ENCODE measurements at regions not wholly inside any gene's neighbourhood (a gene's known extent, or its start where the extent isn't known, plus 50 kb on each side); places are given as distances from the start of the nearest gene placed in this dataset.
A peak's percentile ranks its signal among the peaks of the same experiment; 100 is the strongest.

GRCh38 chr12:91785655-91786498 lies 359.8 kb downstream of the BTG1 start:
- in situ Hi-C loops (cut with HindIII; ENCODE audit: low pct_unique_long_range_greater_than_20kb, low sequenced_read_pairs) (no loop called here), intact Hi-C loops (cut with micrococcal nuclease; ENCODE audit: unreplicated experiment) (no loop called here)
- no TSS peak for BruUV-seq (replicated peaks)
- POLR2A ChIA-PET, result no interaction called here
- Histone ChIP-seq H3K4me1 (ENCODE audit: control insufficient read depth, insufficient read depth, low read length) (no peaks in the 10 kb centered on the region), H3K36me3 (ENCODE audit: control insufficient read depth, insufficient read depth, low read length) (no peaks in the 10 kb centered on the region), H3K27me3 (ENCODE audit: control insufficient read depth, insufficient read depth, low read length) (no peaks in the 10 kb centered on the region), H3K4me3 (ENCODE audit: low read depth in 2 of 2, low read length in 2 of 2) (no peak overlapping the region), H3K27ac (ENCODE audit: low read length) (no peak overlapping the region), H3K9me3 (ENCODE audit: control insufficient read depth, insufficient read depth, low read depth, low read length) (no peaks in the 10 kb centered on the region)
- CTCF ChIA-PET, result no interaction called here
- DNase-seq (ENCODE audit: low read depth, low spot score) (no peak), ATAC-seq (no peak)
- TF ChIP-seq TCF7L2 (IDR thresholded peaks at IDR 0.05; ENCODE audit: low read depth, low read length), result no peak
- TF ChIP-seq, protein P1, sequence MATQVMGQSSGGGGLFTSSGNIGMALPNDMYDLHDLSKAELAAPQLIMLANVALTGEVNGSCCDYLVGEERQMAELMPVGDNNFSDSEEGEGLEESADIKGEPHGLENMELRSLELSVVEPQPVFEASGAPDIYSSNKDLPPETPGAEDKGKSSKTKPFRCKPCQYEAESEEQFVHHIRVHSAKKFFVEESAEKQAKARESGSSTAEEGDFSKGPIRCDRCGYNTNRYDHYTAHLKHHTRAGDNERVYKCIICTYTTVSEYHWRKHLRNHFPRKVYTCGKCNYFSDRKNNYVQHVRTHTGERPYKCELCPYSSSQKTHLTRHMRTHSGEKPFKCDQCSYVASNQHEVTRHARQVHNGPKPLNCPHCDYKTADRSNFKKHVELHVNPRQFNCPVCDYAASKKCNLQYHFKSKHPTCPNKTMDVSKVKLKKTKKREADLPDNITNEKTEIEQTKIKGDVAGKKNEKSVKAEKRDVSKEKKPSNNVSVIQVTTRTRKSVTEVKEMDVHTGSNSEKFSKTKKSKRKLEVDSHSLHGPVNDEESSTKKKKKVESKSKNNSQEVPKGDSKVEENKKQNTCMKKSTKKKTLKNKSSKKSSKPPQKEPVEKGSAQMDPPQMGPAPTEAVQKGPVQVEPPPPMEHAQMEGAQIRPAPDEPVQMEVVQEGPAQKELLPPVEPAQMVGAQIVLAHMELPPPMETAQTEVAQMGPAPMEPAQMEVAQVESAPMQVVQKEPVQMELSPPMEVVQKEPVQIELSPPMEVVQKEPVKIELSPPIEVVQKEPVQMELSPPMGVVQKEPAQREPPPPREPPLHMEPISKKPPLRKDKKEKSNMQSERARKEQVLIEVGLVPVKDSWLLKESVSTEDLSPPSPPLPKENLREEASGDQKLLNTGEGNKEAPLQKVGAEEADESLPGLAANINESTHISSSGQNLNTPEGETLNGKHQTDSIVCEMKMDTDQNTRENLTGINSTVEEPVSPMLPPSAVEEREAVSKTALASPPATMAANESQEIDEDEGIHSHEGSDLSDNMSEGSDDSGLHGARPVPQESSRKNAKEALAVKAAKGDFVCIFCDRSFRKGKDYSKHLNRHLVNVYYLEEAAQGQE (IDR thresholded peaks at IDR 0.05; ENCODE audit: insufficient read depth in 1 of 2, low read depth in 2 of 2, low read length in 1 of 2), result no peak
- TF ChIP-seq SIN3A (IDR thresholded peaks at IDR 0.05; ENCODE audit: borderline replicate concordance, insufficient read depth, low read depth, low read length), result no peak
- TF ChIP-seq, protein P2, sequence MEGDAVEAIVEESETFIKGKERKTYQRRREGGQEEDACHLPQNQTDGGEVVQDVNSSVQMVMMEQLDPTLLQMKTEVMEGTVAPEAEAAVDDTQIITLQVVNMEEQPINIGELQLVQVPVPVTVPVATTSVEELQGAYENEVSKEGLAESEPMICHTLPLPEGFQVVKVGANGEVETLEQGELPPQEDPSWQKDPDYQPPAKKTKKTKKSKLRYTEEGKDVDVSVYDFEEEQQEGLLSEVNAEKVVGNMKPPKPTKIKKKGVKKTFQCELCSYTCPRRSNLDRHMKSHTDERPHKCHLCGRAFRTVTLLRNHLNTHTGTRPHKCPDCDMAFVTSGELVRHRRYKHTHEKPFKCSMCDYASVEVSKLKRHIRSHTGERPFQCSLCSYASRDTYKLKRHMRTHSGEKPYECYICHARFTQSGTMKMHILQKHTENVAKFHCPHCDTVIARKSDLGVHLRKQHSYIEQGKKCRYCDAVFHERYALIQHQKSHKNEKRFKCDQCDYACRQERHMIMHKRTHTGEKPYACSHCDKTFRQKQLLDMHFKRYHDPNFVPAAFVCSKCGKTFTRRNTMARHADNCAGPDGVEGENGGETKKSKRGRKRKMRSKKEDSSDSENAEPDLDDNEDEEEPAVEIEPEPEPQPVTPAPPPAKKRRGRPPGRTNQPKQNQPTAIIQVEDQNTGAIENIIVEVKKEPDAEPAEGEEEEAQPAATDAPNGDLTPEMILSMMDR (IDR thresholded peaks at IDR 0.05), result no peak
- no peak for TF ChIP-seq POLR2AphosphoS5 (IDR thresholded peaks at IDR 0.05; ENCODE audit: low read depth, low read length)

- no peak for ATAC-seq
- Histone ChIP-seq H3K9me3 (ENCODE audit: control insufficient read depth, insufficient read depth, low read depth, low read length) (no peaks in the 10 kb centered on the region), H3K4me1 (ENCODE audit: control insufficient read depth, insufficient read depth, low read length) (no peaks in the 10 kb centered on the region), H3K4me3 (ENCODE audit: low read depth in 2 of 2, low read length in 2 of 2) (no peak overlapping the region), H3K27me3 (ENCODE audit: control insufficient read depth, insufficient read depth, low read length) (no peaks in the 10 kb centered on the region), H3K36me3 (ENCODE audit: control insufficient read depth, insufficient read depth, low read length) (no peaks in the 10 kb centered on the region), H3K27ac (ENCODE audit: low read length) (no peak overlapping the region)
- POLR2A ChIA-PET, result no interaction called here
- TF ChIP-seq, protein P1 (IDR thresholded peaks at IDR 0.05; ENCODE audit: insufficient read depth in 1 of 2, low read depth in 2 of 2, low read length in 1 of 2), result peak in 1 of 2 experiments; percentile 46; a peak in 2 of 4 replicates
- TF ChIP-seq TCF7L2 (IDR thresholded peaks at IDR 0.05; ENCODE audit: low read depth, low read length) (no peak), SIN3A (IDR thresholded peaks at IDR 0.05; ENCODE audit: borderline replicate concordance, insufficient read depth, low read depth, low read length) (no peak), POLR2AphosphoS5 (IDR thresholded peaks at IDR 0.05; ENCODE audit: low read depth, low read length) (no peak)
- TF ChIP-seq, protein P2 (IDR thresholded peaks at IDR 0.05), result no peak
- CTCF ChIA-PET, result no interaction called here
- DNase-seq (ENCODE audit: low read depth, low spot score), result no peak
- intact Hi-C loops (cut with micrococcal nuclease; ENCODE audit: unreplicated experiment), result no loop called here
- in situ Hi-C loops (cut with HindIII; ENCODE audit: low pct_unique_long_range_greater_than_20kb, low sequenced_read_pairs), result no loop called here
- BruUV-seq (replicated peaks), result no TSS peak
These were observed 364.5 kb downstream of the BTG1 start for GRCh38 chr12:91781114-91781513.
